WI38 (cell line): ENCODE measurements at regions not wholly inside any gene's neighbourhood (a gene's known extent, or its start where the extent isn't known, plus 50 kb on each side); places are given as distances from the start of the nearest gene placed in this dataset.

Experiments used
- H3K4me3 ChIP-seq: 2 replicates; pipeline ENCODE4 v1.5.1; 2011; ENCODE audit warnings: low read depth, mild to moderate bottlenecking, control low read depth, low read length
- CTCF ChIP-seq: IDR thresholded peaks from 2 replicates; pipeline ENCODE4 v1.5.1; 2012; ENCODE audit warnings: low read depth, mild to moderate bottlenecking, control low read depth, low read length

GRCh38 chr11:80393210-80393609 lies 952.4 kb upstream of the TENM4 start:
- no peak overlapping the region for H3K4me3 ChIP-seq
- TF ChIP-seq CTCF, result no peak

GRCh38 chr11:80390505-80390904 lies 949.7 kb upstream of the TENM4 start:
- no peak for TF ChIP-seq CTCF
- H3K4me3 ChIP-seq, result no peak overlapping the region

- H3K4me3 ChIP-seq, result no peak overlapping the region
- no peak for TF ChIP-seq CTCF
These were observed 947.7 kb upstream of the TENM4 start for GRCh38 chr11:80388536-80388935.

DNA sequence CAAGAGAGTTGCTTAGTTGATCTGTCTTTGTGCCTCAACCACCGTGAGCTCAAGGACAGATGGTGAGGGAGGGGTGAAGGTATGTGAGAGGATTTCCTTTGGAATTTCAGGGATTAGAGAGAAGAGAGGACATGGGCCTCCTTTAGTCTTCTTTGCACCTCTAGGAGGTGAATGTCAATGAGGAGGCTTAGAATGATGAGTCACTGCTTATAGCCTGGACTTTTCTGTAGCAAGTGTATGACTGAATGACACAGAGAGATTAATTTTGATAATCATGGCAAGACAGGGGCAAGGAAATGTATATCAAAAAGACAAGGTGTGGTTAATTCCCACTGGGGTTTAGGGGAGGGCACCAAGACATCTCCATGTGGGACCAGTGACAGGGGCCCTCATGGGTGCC lies 947.3 kb upstream of the TENM4 start:
- no peak for TF ChIP-seq CTCF
- no peak overlapping the region for H3K4me3 ChIP-seq

DNA sequence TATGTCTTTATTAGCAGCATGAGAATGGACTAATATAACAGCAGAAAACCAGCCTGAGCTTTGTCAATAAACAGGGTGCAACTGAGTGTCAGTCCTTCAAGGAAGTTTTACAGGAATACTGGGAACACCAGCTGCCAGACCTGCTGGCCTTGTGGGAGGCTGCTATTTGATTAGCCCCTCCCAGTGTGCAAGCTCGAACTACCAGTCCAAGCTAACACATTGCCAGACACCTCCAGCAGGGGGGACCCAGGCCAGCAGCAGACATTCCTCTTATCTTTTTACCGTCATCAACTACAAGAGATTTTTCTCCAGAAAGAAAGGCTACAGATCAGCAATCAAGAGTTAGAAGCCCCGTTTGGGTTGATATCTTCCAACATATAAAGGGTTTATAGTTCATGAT lies 942.8 kb upstream of the TENM4 start:
- no peak for TF ChIP-seq CTCF
- H3K4me3 ChIP-seq, result no peak overlapping the region

DNA sequence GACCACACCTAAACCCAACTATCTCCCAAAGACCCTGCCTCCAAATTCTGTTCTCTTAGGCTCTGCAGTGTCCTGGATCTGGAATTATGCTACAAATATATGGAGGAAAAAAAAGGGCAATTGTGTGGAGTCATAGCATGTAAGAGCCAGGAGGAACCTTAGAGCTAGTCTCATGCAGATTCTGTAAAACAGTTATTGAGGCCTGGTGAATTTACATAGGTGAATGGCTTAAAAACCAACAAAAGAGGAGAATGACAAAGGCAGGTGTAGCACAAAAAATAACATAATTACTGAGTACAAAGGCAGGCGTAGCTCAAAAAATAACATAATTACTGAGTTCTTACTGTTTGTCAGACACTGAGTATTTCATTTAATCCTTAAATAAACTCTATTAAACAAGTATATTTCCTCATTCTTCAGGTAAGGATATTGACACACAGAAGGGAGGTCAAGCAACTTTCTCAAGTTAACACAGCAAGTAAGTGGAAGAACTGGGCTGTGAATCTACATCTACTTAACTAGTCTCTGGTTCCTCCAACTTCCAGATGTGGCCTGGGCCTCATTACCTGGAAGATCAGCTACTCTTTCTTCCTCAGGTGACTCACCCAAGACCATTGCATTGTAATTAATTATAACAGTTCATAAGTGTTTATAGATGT lies 938.9 kb upstream of the TENM4 start:
- TF ChIP-seq CTCF, result no peak
- H3K4me3 ChIP-seq, result no peak overlapping the region

- no peak for TF ChIP-seq CTCF
These were observed 931.1 kb upstream of the TENM4 start for GRCh38 chr11:80371931-80372330.

More at GRCh38 chr11:80371931-80372330, 931.1 kb upstream of the TENM4 start:
- H3K4me3 ChIP-seq, result no peak overlapping the region
